RWPE2 (cell line): ENCODE measurements at regions not wholly inside any gene's neighbourhood (a gene's known extent, or its start where the extent isn't known, plus 50 kb on each side); places are given as distances from the start of the nearest gene placed in this dataset.
"Not testable (repeated sequence)": the region's sequence is repeated elsewhere in the genome, so short reads cannot be mapped to it uniquely, and the experiment has no call there.

ENCODE experiments used
- ATAC-seq: fragments of 200-7000 bp; cut with Tn5 transposase; 3 replicates; pipeline ENCODE4 v1.9.1; 2021; ENCODE audit warnings: low read depth
- DNase-seq: peaks from one replicate; pipeline ENCODE4 v3.0.0-alpha.2; 2020; ENCODE audit warnings: low spot score
- H3K27ac ChIP-seq: fragments of 450-650 bp; 2 replicates; pipeline ENCODE4 v1.5.1; 2017; ENCODE audit warnings: mild to moderate bottlenecking; ENCODE audit not compliant: poor library complexity, severe bottlenecking
- H3K27me3 ChIP-seq: fragments of 250-450 bp; sonication (Bioruptor Pico); 2 replicates; pipeline ENCODE4 v1.5.1; 2021; ENCODE audit warnings: mild to moderate bottlenecking, moderate library complexity; ENCODE audit not compliant: insufficient read depth, poor library complexity, severe bottlenecking
- H3K36me3 ChIP-seq: fragments of 250-450 bp; sonication (Bioruptor Pico); 2 replicates; pipeline ENCODE4 v1.5.1; 2020; ENCODE audit warnings: low read depth, mild to moderate bottlenecking, moderate library complexity
- H3K4me1 ChIP-seq: fragments of 250-450 bp; sonication (Bioruptor Pico); 2 replicates; pipeline ENCODE4 v1.5.1; 2021; ENCODE audit warnings: mild to moderate bottlenecking, moderate library complexity; ENCODE audit not compliant: insufficient read depth, poor library complexity, severe bottlenecking
- H3K4me3 ChIP-seq: fragments of 250-450 bp; sonication (Bioruptor Pico); 2 replicates; pipeline ENCODE4 v1.5.1; 2021; ENCODE audit warnings: mild to moderate bottlenecking, moderate library complexity; ENCODE audit not compliant: severe bottlenecking
- H3K9me3 ChIP-seq: fragments of 250-450 bp; sonication (Bioruptor Pico); 2 replicates; pipeline ENCODE4 v1.5.1; 2021; ENCODE audit warnings: mild to moderate bottlenecking, moderate library complexity; ENCODE audit not compliant: severe bottlenecking
- CTCF ChIP-seq: fragments of 450-650 bp; IDR thresholded peaks from one replicate; pipeline ENCODE4 v1.5.1; 2017; ENCODE audit warnings: mild to moderate bottlenecking, moderate library complexity; ENCODE audit not compliant: poor library complexity, severe bottlenecking

GRCh38 chr15:21272176-21272982, 167.9 kb downstream of the POTEB3 start:
- H3K4me3 ChIP-seq, H3K27me3 ChIP-seq, H3K36me3 ChIP-seq, H3K9me3 ChIP-seq, DNase-seq: not testable (repeated sequence)
- peak; percentile 91 for ATAC-seq
- peak overlapping the region; percentile 91 for H3K27ac ChIP-seq
- H3K4me1 ChIP-seq = peaks cover 22% of the 10 kb centered on the region

- no peak for DNase-seq
- ATAC-seq = no peak
- H3K27ac ChIP-seq = peak overlapping the region; percentile 91
- peaks cover 23% of the 10 kb centered on the region for H3K4me1 ChIP-seq
- no peak overlapping the region for H3K4me3 ChIP-seq
- TF ChIP-seq CTCF = no peak
- H3K36me3 ChIP-seq = no peaks in the 10 kb centered on the region
- peaks cover 2% of the 10 kb centered on the region for H3K9me3 ChIP-seq
- no peaks in the 10 kb centered on the region for H3K27me3 ChIP-seq
These were observed 168.7 kb downstream of the POTEB3 start for GRCh38 chr15:21271566-21271965.

GRCh38 chr15:21270474-21270873, 169.8 kb downstream of the POTEB3 start:
- H3K36me3 ChIP-seq = no peaks in the 10 kb centered on the region
- ATAC-seq = no peak
- TF ChIP-seq CTCF = no peak
- no peak for DNase-seq
- peaks cover 2% of the 10 kb centered on the region for H3K9me3 ChIP-seq
- H3K4me3 ChIP-seq = no peak overlapping the region
- no peak overlapping the region for H3K27ac ChIP-seq
- peaks cover 30% of the 10 kb centered on the region for H3K4me1 ChIP-seq
- no peaks in the 10 kb centered on the region for H3K27me3 ChIP-seq

- H3K4me3 ChIP-seq, DNase-seq, H3K27me3 ChIP-seq, H3K36me3 ChIP-seq, ATAC-seq, H3K27ac ChIP-seq, H3K9me3 ChIP-seq: not testable (repeated sequence)
- peaks cover 35% of the 10 kb centered on the region for H3K4me1 ChIP-seq
These were observed 170.6 kb downstream of the POTEB3 start for GRCh38 chr15:21269673-21270072.

GRCh38 chr15:21269121-21269520, 171.2 kb downstream of the POTEB3 start:
- Histone ChIP-seq H3K4me3 (no peak overlapping the region), H3K4me1 (peaks cover 35% of the 10 kb centered on the region), H3K9me3 (peaks cover 2% of the 10 kb centered on the region), H3K36me3 (no peaks in the 10 kb centered on the region), H3K27ac (no peak overlapping the region), H3K27me3 (no peaks in the 10 kb centered on the region)
- DNase-seq = no peak
- no peak for TF ChIP-seq CTCF
- no peak for ATAC-seq

GRCh38 chr15:21268436-21268940, 171.8 kb downstream of the POTEB3 start:
- DNase-seq = no peak
- H3K9me3 ChIP-seq = peaks cover 2% of the 10 kb centered on the region
- TF ChIP-seq CTCF = no peak

More at GRCh38 chr15:21268436-21268940, 171.8 kb downstream of the POTEB3 start:
- Histone ChIP-seq H3K36me3 (no peaks in the 10 kb centered on the region), H3K27me3 (no peaks in the 10 kb centered on the region), H3K4me1 (peaks cover 35% of the 10 kb centered on the region), H3K4me3 (no peak overlapping the region), H3K27ac (no peak overlapping the region)
- no peak for ATAC-seq
